Astrocyte of the cerebellum (primary cell): ENCODE measurements at regions not wholly inside any gene's neighbourhood (a gene's known extent, or its start where the extent isn't known, plus 50 kb on each side); places are given as distances from the start of the nearest gene placed in this dataset.

Experiments used
- DNase-seq: peaks from one replicate; pipeline ENCODE4 v3.0.0-alpha.2; 2011; ENCODE audit warnings: low read depth
- H3K4me3 ChIP-seq: 2 replicates; pipeline ENCODE4 v1.5.1; 2011; ENCODE audit warnings: mild to moderate bottlenecking, low read depth, low read length, moderate library complexity
- CTCF ChIP-seq: IDR thresholded peaks from 2 replicates; pipeline ENCODE4 v1.5.1; 2012; ENCODE audit warnings: low read length, low read depth, moderate library complexity, mild to moderate bottlenecking; ENCODE audit errors: missing control alignments
- in situ Hi-C: cut with HindIII; loops from 2 replicates; pipeline ENCODE4 v1.10.0; 2017; ENCODE audit warnings: low sequenced_read_pairs

GRCh38 chr13:106390367-106390766, 145.1 kb downstream of the EFNB2 start:
- no peak for TF ChIP-seq CTCF
- no peak overlapping the region for H3K4me3 ChIP-seq
- DNase-seq, result no peak
- in situ Hi-C loops, result no loop called here

- TF ChIP-seq CTCF, result no peak
- H3K4me3 ChIP-seq, result no peak overlapping the region
- no peak for DNase-seq
- in situ Hi-C loops, result no loop called here
These were observed 149.8 kb downstream of the EFNB2 start for GRCh38 chr13:106385654-106386053.

GRCh38 chr13:106384516-106384915, 150.9 kb downstream of the EFNB2 start:
- DNase-seq, result no peak
- TF ChIP-seq CTCF, result no peak
- no peak overlapping the region for H3K4me3 ChIP-seq
- in situ Hi-C loops, result no loop called here

GRCh38 chr13:106383791-106384190, 151.7 kb downstream of the EFNB2 start:
- no peak for DNase-seq
- no peak for TF ChIP-seq CTCF
- in situ Hi-C loops, result no loop called here
- no peak overlapping the region for H3K4me3 ChIP-seq

- DNase-seq, result no peak
- in situ Hi-C loops, result no loop called here
- H3K4me3 ChIP-seq, result no peak overlapping the region
- TF ChIP-seq CTCF, result no peak
These were observed 152.9 kb downstream of the EFNB2 start for GRCh38 chr13:106382534-106382933.

GRCh38 chr13:106381091-106381490, 154.4 kb downstream of the EFNB2 start:
- TF ChIP-seq CTCF, result no peak
- H3K4me3 ChIP-seq, result no peak overlapping the region
- in situ Hi-C loops, result no loop called here
- no peak for DNase-seq

GRCh38 chr13:106377931-106378662, 157.4 kb downstream of the EFNB2 start:
- H3K4me3 ChIP-seq, result no peak overlapping the region
- TF ChIP-seq CTCF, result no peak
- DNase-seq, result no peak
- in situ Hi-C loops, result no loop called here
